GM20000 (cell line): ENCODE measurements at regions not wholly inside any gene's neighbourhood (a gene's known extent, or its start where the extent isn't known, plus 50 kb on each side); places are given as distances from the start of the nearest gene placed in this dataset.

Experiments
- DNase-seq: peaks from one replicate; pipeline ENCODE4 v3.0.0; 2012; ENCODE audit warnings: low spot score
- CTCF ChIP-seq: IDR thresholded peaks from 2 replicates; pipeline ENCODE4 v1.5.1; 2012; ENCODE audit warnings: mild to moderate bottlenecking, control low read depth; ENCODE audit errors: extremely low read depth, missing control alignments

GRCh38 chr3:126292318-126293070 lies 64.7 kb downstream of the KLF15 start:
- no peak for TF ChIP-seq CTCF
- DNase-seq = no peak

GRCh38 chr3:126291537-126291936 lies 65.7 kb downstream of the KLF15 start:
- no peak for TF ChIP-seq CTCF
- no peak for DNase-seq

- TF ChIP-seq CTCF = no peak
Measured at GRCh38 chr3:126291061-126291460, 66.1 kb downstream of the KLF15 start.

GRCh38 chr3:126290325-126290724 lies 66.9 kb downstream of the KLF15 start:
- TF ChIP-seq CTCF = no peak
- no peak for DNase-seq

More at GRCh38 chr3:126291061-126291460, 66.1 kb downstream of the KLF15 start:
- no peak for DNase-seq

GRCh38 chr3:126289096-126289495 lies 68.1 kb downstream of the KLF15 start:
- no peak for TF ChIP-seq CTCF
- no peak for DNase-seq

GRCh38 chr3:126288314-126288713 lies 68.9 kb downstream of the KLF15 start:
- no peak for DNase-seq
- no peak for TF ChIP-seq CTCF

GRCh38 chr3:126287536-126288241 lies 69.5 kb downstream of the KLF15 start:
- TF ChIP-seq CTCF = no peak
- no peak for DNase-seq
